ENCODE measurements at regions not wholly inside any gene's neighbourhood (a gene's known extent, or its start where the extent isn't known, plus 50 kb on each side); places are given as distances from the start of the nearest gene placed in this dataset.

DNA sequence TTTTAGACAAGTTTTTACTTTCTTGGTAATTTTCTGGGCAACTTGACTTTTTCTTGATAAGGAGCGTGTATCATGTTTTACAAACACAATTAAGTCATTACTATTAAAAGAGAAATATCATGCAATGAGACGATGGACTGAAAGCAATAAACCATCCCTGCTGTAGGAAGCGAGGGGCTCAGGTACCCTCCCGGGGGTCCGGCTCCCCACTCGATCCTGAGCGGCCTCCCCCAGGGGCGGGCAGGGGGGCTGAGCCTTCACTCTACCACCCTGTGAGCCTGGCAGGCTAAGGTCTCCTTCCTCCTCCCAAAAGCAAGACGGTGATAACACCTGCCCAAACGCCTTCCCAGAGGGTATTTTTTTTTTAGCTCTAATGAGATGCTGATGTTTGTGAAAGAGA is 51.8 kb upstream of the ADGRA1 start:
- Histone ChIP-seq H3K4me1 (no peaks in the 10 kb centered on the region), H3K9me3 (no peaks in the 10 kb centered on the region), H3K36me3 (no peaks in the 10 kb centered on the region), H3K4me3 (no peak overlapping the region), H3K27me3 (peaks cover 0 to 57% (median 4%) of the 10 kb centered on the region in 4 donors), H3K27ac (replicated peaks in 1 of 4) (no peak overlapping the region)
- intact Hi-C loops (cut with DNase I): no loop called here
- TF ChIP-seq, protein P1, sequence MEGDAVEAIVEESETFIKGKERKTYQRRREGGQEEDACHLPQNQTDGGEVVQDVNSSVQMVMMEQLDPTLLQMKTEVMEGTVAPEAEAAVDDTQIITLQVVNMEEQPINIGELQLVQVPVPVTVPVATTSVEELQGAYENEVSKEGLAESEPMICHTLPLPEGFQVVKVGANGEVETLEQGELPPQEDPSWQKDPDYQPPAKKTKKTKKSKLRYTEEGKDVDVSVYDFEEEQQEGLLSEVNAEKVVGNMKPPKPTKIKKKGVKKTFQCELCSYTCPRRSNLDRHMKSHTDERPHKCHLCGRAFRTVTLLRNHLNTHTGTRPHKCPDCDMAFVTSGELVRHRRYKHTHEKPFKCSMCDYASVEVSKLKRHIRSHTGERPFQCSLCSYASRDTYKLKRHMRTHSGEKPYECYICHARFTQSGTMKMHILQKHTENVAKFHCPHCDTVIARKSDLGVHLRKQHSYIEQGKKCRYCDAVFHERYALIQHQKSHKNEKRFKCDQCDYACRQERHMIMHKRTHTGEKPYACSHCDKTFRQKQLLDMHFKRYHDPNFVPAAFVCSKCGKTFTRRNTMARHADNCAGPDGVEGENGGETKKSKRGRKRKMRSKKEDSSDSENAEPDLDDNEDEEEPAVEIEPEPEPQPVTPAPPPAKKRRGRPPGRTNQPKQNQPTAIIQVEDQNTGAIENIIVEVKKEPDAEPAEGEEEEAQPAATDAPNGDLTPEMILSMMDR (IDR thresholded peaks at IDR 0.05): no peak
- TF ChIP-seq EP300 (IDR thresholded peaks at IDR 0.05) (no peak), POLR2A (IDR thresholded peaks at IDR 0.05; ENCODE audit: low read depth) (no peak), POLR2AphosphoS5 (IDR thresholded peaks at IDR 0.05) (no peak)
- no peak for DNase-seq (ENCODE audit: extremely low spot score)
- WGBS: 69% methylated on average over 6 of the region's 10 CpGs

DNA sequence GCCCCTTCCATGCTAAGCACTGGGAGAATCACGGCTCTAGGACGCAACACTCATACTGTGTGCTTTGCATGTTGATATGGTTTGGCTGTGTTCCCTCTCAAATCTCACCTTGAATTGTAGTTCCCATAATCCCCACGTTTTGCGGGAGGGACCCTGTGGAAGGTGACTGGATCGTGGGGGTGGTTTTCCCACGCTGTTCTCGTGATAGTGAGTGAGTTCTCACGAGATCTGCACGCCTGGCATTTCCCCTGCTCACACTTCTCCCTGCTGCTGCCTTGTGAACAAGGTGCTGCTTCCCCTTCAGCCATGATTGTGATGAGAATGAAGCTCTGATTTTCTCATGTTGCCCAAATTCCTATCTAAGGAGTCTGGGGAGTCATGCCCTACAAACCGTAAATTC is 53.0 kb upstream of the ADGRA1 start:
- Histone ChIP-seq H3K27me3 (peaks cover 0 to 49% (median 1%) of the 10 kb centered on the region in 4 donors), H3K27ac (replicated peaks in 1 of 4) (no peak overlapping the region), H3K4me3 (no peak overlapping the region), H3K9me3 (no peaks in the 10 kb centered on the region), H3K4me1 (no peaks in the 10 kb centered on the region), H3K36me3 (no peaks in the 10 kb centered on the region)
- intact Hi-C loops (cut with DNase I): no loop called here
- TF ChIP-seq EP300 (IDR thresholded peaks at IDR 0.05) (no peak), POLR2A (IDR thresholded peaks at IDR 0.05; ENCODE audit: low read depth) (no peak), POLR2AphosphoS5 (IDR thresholded peaks at IDR 0.05) (no peak)
- TF ChIP-seq, protein P1 (IDR thresholded peaks at IDR 0.05): no peak
- WGBS: 87% methylated on average over 7 of the region's 10 CpGs
- DNase-seq (ENCODE audit: extremely low spot score): no peak

DNA sequence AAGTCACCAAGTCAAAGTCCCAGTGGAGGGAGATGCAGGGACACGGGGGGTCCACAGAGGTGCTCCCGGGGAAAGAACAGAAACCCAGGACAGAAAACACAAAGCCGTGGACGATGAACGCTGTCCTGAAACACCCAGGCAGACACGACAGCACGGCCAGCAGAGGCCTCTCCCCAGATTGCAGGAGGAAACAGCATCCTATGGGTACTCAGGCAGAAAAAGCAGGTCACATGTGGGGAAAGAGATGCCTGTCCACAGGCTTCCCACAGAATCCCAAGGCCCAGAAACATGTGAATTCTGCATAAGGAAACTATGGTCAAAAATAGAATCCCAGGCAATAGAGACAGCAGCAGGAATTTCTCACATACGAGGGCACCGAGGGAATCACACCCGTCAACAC is 53.6 kb upstream of the ADGRA1 start:
- H3K27me3 ChIP-seq: peaks cover 0 to 48% (median 0%) of the 10 kb centered on the region in 4 donors
- H3K36me3 ChIP-seq: no peaks in the 10 kb centered on the region
- H3K4me3 ChIP-seq: no peak overlapping the region
- no peaks in the 10 kb centered on the region for H3K4me1 ChIP-seq
- intact Hi-C loops (cut with DNase I): no loop called here
- no peak for DNase-seq (ENCODE audit: extremely low spot score)
- TF ChIP-seq, protein P1 (IDR thresholded peaks at IDR 0.05): no peak
- TF ChIP-seq EP300 (IDR thresholded peaks at IDR 0.05) (no peak), POLR2A (IDR thresholded peaks at IDR 0.05; ENCODE audit: low read depth) (no peak), POLR2AphosphoS5 (IDR thresholded peaks at IDR 0.05) (no peak)
- WGBS: 83% methylated on average over 10 of the region's 10 CpGs
- no peaks in the 10 kb centered on the region for H3K9me3 ChIP-seq
- no peak overlapping the region for H3K27ac ChIP-seq (replicated peaks in 1 of 4)

DNA sequence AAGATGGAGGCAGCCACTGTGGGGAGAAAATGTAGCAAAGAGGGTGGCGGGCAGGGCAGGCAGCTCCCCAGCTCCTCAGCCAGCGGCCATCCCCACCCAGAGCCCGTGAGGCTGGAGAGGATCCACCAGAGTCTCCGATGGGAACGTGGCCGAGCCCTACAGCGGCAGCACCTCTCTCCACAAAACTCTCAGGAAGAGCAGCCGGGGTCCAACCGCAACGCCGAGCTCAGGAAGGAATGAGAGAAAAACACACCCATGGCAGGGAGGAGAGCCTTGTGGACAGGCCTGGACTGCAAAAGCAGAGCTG is 54.0 kb upstream of the ADGRA1 start:
- intact Hi-C loops (cut with DNase I): no loop called here
- Histone ChIP-seq H3K9me3 (no peaks in the 10 kb centered on the region), H3K4me1 (no peaks in the 10 kb centered on the region), H3K4me3 (no peak overlapping the region), H3K27me3 (peaks cover 0 to 48% (median 0%) of the 10 kb centered on the region in 4 donors), H3K36me3 (no peaks in the 10 kb centered on the region), H3K27ac (replicated peaks in 1 of 4) (no peak overlapping the region)
- no peak for DNase-seq (ENCODE audit: extremely low spot score)
- TF ChIP-seq POLR2A (IDR thresholded peaks at IDR 0.05; ENCODE audit: low read depth): no peak
- TF ChIP-seq EP300 (IDR thresholded peaks at IDR 0.05): no peak
- TF ChIP-seq, protein P1 (IDR thresholded peaks at IDR 0.05): no peak
- TF ChIP-seq POLR2AphosphoS5 (IDR thresholded peaks at IDR 0.05): no peak
- 86% methylated on average over 10 of the region's 11 CpGs for WGBS

DNA sequence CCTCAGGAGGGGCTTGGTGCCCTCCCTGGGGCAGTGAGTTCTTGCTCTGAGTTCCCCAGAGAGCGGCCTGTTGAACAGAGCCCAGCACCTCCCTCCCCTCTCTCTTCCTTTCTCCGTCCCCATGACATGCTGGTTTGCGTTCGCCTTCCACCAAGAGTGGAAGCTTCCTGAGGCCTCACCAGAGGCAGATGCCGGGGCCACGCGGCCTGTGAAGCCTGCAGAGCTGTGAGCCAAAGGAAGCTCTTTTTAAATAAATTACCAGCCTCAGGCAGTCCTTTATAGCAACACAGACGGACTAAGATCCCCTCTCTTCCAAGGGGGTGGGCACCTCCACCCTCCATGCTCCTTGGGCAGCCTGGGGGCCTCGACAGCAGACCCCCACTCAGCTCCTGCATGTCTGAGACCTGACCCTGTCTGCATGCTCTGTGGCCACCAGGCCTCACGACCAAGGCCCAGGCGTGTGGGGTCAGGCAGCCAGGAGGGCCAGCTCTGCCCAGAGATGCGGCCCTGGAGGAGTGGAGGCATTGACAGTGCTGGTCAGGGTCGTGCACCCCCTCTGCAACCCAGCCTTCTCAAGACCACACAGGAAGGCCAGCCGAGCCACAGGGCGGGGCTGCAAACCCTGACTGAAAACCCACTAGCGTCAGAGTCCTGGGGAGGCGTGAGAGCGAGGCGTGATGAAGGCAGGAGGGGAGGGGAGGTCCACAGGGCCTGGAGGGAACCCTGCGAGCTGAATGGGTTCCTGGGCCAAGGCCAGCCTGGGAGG is 54.6 kb upstream of the ADGRA1 start:
- intact Hi-C loops (cut with DNase I): no loop called here
- H3K27me3 ChIP-seq: peaks cover 0 to 47% (median 0%) of the 10 kb centered on the region in 4 donors
- no peak for DNase-seq (ENCODE audit: extremely low spot score)
- H3K9me3 ChIP-seq: no peaks in the 10 kb centered on the region
- TF ChIP-seq POLR2A (IDR thresholded peaks at IDR 0.05; ENCODE audit: low read depth): no peak
- TF ChIP-seq, protein P1 (IDR thresholded peaks at IDR 0.05): no peak
- TF ChIP-seq POLR2AphosphoS5 (IDR thresholded peaks at IDR 0.05): no peak
- no peak for TF ChIP-seq EP300 (IDR thresholded peaks at IDR 0.05)
- no peak overlapping the region for H3K4me3 ChIP-seq
- H3K27ac ChIP-seq (replicated peaks in 1 of 4): no peak overlapping the region
- WGBS: 82% methylated on average over 17 of the region's 20 CpGs
- no peaks in the 10 kb centered on the region for H3K4me1 ChIP-seq
- no peaks in the 10 kb centered on the region for H3K36me3 ChIP-seq

All from esophagus muscularis mucosa (tissue), 4 donors.